Fibroblast of the aortic adventitia (primary cell): ENCODE measurements at regions not wholly inside any gene's neighbourhood (a gene's known extent, or its start where the extent isn't known, plus 50 kb on each side); places are given as distances from the start of the nearest gene placed in this dataset.
A peak's percentile ranks its signal among the peaks of the same experiment; 100 is the strongest.

Experiments
- DNase-seq: peaks from one replicate; pipeline ENCODE4 v3.0.0-alpha.2; 2010; ENCODE audit warnings: low read depth
- H3K4me3 ChIP-seq: 2 replicates; pipeline ENCODE4 v1.5.1; 2011; ENCODE audit warnings: low read depth, mild to moderate bottlenecking, control low read depth, low read length, moderate library complexity
- TF ChIP-seq, protein P1 (sequence below): IDR thresholded peaks from 2 replicates; pipeline ENCODE4 v1.5.1; 2011; ENCODE audit warnings: mild to moderate bottlenecking, low read length, control low read depth, inconsistent platforms; ENCODE audit not compliant: insufficient read depth

DNA sequence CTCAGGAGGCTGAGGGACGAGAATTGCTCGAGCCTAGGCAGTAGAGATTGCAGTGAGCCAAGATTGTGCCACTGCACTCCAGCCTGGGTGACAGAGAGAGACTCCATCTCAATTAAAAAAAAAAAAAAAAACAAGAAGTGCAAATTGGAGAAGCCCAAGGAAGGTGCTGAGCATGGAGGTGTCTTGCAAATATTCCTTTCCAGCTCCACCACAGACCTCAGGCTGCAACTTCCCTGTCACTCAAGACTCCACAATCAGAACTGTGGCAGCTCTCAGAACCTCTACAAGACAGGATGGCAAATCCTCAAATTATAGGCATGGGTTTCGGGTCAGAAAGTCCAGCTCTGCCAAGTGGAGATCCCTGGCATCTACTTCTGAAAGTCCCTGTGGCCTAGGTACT is 104.4 kb upstream of the TIAM1 start:
- TF ChIP-seq, protein P1, sequence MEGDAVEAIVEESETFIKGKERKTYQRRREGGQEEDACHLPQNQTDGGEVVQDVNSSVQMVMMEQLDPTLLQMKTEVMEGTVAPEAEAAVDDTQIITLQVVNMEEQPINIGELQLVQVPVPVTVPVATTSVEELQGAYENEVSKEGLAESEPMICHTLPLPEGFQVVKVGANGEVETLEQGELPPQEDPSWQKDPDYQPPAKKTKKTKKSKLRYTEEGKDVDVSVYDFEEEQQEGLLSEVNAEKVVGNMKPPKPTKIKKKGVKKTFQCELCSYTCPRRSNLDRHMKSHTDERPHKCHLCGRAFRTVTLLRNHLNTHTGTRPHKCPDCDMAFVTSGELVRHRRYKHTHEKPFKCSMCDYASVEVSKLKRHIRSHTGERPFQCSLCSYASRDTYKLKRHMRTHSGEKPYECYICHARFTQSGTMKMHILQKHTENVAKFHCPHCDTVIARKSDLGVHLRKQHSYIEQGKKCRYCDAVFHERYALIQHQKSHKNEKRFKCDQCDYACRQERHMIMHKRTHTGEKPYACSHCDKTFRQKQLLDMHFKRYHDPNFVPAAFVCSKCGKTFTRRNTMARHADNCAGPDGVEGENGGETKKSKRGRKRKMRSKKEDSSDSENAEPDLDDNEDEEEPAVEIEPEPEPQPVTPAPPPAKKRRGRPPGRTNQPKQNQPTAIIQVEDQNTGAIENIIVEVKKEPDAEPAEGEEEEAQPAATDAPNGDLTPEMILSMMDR = no peak
- no peak for DNase-seq
- no peak overlapping the region for H3K4me3 ChIP-seq

- no peak overlapping the region for H3K4me3 ChIP-seq
- peak; percentile 2 for DNase-seq
- TF ChIP-seq, protein P1 = no peak
These were observed 103.4 kb upstream of the TIAM1 start for GRCh38 chr21:31447505-31447904.

DNA sequence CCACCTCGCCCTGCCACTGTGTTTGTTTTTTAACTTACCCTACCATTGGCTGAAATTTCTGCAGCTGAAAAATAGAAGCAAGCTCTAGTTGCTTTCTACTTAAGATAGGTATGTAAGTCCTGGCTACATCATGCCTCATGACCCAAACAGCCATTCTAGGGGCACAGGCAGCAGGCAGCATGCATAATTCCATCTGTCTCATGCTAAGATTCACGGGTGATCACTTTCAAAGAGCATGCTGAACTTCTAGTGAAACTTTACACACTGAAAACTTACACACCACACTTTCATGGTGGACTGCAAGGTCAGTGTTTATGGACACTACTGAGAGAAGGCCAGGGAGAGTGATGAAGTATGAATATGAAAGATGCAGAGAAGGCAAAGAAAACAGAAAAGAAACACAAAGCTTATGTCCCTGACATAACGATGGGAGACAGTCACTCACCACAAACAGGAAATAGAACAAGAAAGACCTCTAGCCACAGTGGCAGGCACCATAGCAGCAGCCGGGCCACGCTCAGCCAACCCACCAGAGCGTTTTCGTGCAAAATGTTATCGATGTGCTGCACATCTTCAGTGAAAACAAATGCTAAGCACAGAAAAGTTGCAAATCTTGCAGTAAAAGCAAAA is 102.3 kb upstream of the TIAM1 start:
- TF ChIP-seq, protein P1 = no peak
- no peak overlapping the region for H3K4me3 ChIP-seq
- DNase-seq = no peak

DNA sequence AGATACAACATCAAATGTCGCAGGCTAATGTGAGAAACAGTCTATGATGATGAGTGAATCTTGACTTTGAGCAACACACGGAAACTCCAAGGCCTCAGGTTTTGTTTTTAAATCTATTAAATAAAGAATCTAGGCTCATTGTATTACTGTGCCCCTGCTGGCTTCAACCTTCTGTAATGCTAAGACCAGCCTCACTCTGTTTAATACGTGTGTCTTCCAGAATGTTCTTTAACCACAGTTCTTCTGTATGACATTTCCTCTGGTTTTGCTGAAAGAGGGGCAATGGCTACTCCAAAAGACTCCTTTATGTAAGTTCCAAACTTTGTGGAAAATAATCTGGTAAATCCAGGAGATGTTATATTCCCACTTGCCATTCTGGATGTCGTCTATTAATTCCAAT is 101.1 kb upstream of the TIAM1 start:
- H3K4me3 ChIP-seq = no peak overlapping the region
- DNase-seq = no peak
- TF ChIP-seq, protein P1 = no peak

DNA sequence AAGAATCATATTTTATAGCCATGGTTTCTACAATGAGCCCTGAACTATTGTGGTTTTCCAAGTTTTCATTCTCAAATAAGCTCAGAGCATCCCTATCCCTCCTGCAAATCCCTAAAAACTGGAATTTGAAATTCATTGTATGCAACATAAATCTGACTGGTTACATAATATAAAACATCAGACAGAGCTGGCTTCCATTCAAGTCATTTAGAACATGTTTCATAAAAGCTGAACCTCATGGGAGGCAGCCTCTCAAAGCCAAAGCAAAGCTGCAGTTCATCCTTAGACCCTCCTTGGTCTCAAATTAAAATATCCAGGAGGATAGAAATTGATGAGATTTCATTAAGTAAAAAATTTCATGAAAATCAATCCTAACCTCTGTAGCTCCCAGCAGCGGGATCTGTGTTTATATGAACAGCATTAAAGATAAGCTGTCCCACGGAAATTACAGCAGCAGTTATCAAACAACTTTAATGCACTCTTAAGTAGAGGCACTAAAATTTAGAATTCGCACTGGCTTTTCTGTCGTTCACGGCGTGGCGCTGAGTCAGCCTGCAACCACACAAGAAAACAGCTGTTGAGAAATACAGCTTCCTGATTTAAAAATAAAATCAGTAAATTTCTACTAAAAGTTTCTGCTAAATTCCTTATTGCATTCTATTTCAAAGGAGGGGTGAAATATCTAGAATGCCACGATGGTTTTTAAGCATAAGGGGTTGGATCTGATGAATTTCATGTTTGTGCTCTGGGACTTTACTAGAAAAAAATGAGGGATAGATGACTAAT is 99.9 kb upstream of the TIAM1 start:
- H3K4me3 ChIP-seq = no peak overlapping the region
- DNase-seq = peak; percentile 3

GRCh38 chr21:31442339-31442738 is 98.3 kb upstream of the TIAM1 start:
- DNase-seq = no peak
- TF ChIP-seq, protein P1 = no peak
- H3K4me3 ChIP-seq = no peak overlapping the region

More for the DNA sequence above, 99.9 kb upstream of the TIAM1 start:
- TF ChIP-seq, protein P1 = no peak
